ENCODE measurements at regions not wholly inside any gene's neighbourhood (a gene's known extent, or its start where the extent isn't known, plus 50 kb on each side); places are given as distances from the start of the nearest gene placed in this dataset.

DNA sequence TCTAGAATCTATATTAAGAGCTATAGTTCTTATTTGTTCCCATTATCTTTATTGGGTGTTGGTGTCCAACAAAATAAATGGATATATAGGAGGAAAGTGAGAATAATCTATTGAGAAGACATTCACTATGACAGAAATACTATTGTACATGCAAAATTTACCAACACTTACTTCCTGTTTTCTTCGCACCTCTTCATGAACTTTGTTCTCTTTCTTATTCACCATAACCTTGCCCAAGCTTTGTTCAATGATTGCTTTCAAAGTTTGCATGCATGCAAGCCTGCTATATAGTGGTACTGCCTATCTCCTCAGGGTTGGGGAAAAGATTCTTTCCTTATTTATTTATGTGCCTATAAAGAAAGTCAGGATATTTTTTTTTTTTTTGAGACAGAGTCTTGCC, 176.4 kb upstream of the JADE1 start:
- TF ChIP-seq CTCF (IDR thresholded peaks at IDR 0.05 in 4 of 5, conservative IDR thresholded peaks at IDR 0.05 in 1 of 5) (no peak), POLR2A (IDR thresholded peaks at IDR 0.05) (no peak)

All from gastrocnemius medialis (tissue), 4 donors.